ENCODE measurements at regions not wholly inside any gene's neighbourhood (a gene's known extent, or its start where the extent isn't known, plus 50 kb on each side); places are given as distances from the start of the nearest gene placed in this dataset.

DNA sequence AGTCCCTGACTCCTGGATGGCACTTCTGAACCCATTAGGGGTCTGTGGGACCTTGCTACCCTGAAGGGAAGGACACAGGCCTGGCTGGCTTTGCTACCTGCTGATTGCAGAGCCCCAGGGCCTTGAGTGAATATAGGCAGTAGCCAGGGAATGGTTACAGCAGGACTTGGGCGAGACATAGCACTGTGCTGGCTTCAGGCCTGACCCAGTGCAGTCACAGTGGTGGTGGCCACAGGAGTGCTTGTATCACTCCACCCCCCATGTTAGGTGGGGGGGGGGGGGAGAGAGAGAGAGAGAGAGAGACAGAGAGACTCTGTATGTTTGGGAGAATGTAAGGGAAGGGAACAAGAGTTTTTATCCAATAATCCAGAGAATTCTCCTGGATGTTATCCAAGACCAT is 439.3 kb upstream of the ZNF608 start:
- Histone ChIP-seq H3K36me3 (no peaks in the 10 kb centered on the region), H3K4me1 (no peaks in the 10 kb centered on the region), H3K27ac (no peak overlapping the region), H3K27me3 (ENCODE audit: low read depth) (no peaks in the 10 kb centered on the region), H3K4me3 (no peak overlapping the region), H3K9me3 (no peaks in the 10 kb centered on the region)
- DNase-seq = no peak
- intact Hi-C loops (cut with DNase I) = no loop called here
- TF ChIP-seq, protein P1, sequence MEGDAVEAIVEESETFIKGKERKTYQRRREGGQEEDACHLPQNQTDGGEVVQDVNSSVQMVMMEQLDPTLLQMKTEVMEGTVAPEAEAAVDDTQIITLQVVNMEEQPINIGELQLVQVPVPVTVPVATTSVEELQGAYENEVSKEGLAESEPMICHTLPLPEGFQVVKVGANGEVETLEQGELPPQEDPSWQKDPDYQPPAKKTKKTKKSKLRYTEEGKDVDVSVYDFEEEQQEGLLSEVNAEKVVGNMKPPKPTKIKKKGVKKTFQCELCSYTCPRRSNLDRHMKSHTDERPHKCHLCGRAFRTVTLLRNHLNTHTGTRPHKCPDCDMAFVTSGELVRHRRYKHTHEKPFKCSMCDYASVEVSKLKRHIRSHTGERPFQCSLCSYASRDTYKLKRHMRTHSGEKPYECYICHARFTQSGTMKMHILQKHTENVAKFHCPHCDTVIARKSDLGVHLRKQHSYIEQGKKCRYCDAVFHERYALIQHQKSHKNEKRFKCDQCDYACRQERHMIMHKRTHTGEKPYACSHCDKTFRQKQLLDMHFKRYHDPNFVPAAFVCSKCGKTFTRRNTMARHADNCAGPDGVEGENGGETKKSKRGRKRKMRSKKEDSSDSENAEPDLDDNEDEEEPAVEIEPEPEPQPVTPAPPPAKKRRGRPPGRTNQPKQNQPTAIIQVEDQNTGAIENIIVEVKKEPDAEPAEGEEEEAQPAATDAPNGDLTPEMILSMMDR (IDR thresholded peaks at IDR 0.05) = no peak
- ATAC-seq = no peak

DNA sequence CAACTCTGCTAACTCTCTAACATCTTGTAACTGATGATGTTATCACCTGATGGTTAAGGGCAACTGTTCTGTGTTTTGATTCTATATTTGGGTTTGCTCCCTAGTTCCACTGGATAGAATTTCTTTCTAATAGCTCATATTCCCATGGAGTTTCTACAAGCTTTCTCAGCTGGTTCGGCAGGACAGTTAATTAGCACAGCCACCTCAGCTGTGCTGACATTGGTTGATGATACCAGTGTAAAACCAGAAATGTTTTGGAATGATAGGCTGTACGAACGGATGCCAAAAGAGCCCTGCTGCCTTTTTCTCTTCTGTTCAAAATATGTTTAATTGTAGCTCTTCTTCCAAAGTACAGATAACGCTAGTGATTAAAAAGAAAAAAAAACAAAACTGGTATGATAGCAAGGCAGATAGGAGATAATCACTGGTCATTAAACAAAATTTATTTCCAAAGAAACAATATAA is 440.5 kb upstream of the ZNF608 start:
- ATAC-seq (no peak), DNase-seq (no peak)
- Histone ChIP-seq H3K27ac (no peak overlapping the region), H3K36me3 (no peaks in the 10 kb centered on the region), H3K4me1 (no peaks in the 10 kb centered on the region), H3K27me3 (ENCODE audit: low read depth) (no peaks in the 10 kb centered on the region), H3K4me3 (no peak overlapping the region), H3K9me3 (no peaks in the 10 kb centered on the region)
- intact Hi-C loops (cut with DNase I) = no loop called here
- TF ChIP-seq, protein P1 (IDR thresholded peaks at IDR 0.05) = no peak

DNA sequence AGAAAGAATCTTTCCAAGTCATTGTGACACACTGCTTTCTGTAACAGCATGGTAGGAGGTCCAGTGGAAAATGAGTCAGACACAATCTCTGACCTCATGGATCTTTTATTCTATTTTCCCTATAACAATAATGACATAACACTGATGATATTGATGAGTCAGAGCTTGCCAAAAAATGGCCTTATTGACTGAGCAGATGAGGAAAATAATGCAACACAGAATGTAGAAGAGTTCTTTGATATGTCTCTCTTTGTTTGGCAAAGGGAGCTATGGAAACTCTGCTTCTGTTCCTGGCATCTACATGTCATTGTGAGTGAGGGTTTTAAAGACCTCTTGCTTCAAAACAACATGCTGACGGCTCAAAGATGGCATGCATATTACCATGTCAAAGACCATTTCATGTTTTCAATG is 443.1 kb upstream of the ZNF608 start:
- ATAC-seq = no peak
- Histone ChIP-seq H3K4me1 (no peaks in the 10 kb centered on the region), H3K9me3 (no peaks in the 10 kb centered on the region), H3K4me3 (no peak overlapping the region), H3K27me3 (ENCODE audit: low read depth) (no peaks in the 10 kb centered on the region), H3K27ac (no peak overlapping the region), H3K36me3 (no peaks in the 10 kb centered on the region)
- DNase-seq = no peak
- TF ChIP-seq, protein P1 (IDR thresholded peaks at IDR 0.05) = no peak
- intact Hi-C loops (cut with DNase I) = no loop called here

DNA sequence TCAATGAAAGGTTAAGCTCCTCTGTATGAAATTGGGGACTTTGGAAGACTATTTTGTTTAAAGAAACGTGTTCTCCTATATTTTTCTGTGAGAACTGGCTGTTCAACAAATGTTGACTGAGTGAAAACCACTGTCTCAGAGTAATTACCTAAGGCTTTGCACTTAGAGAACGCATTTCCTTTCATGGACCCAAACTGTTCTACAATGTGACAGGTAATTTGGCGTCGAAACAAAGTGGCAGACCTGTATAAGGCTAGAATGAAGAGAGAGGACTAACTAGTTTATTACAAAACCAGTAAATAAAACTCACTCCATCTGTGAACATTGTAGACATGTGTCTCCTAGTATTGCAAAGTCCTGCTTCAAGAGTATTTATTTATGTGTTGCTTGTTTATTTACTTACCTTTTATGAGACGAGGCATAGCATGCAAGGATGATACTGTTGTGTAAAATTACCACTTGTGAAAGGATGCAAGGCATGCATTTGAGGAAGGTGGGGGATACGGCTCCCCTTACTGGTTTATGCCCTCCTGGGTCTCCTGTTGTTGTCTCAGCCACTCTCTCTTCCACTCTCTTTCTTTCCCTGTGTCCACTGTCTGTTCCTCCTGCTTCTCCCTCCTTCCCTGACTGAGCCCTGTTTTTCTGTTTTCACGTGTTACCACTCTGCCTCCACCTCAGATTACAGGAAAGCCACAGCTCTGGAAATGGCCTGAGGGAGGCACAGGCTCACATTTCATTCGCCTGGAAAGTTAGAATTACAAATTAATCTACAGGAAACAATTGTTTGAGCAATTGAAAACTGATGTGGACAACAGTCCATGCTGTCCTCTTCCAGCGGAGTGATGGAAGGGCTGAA is 444.0 kb upstream of the ZNF608 start:
- DNase-seq (no peak), ATAC-seq (no peak)
- Histone ChIP-seq H3K27me3 (ENCODE audit: low read depth) (no peaks in the 10 kb centered on the region), H3K4me3 (no peak overlapping the region), H3K27ac (no peak overlapping the region), H3K9me3 (no peaks in the 10 kb centered on the region), H3K4me1 (no peaks in the 10 kb centered on the region), H3K36me3 (no peaks in the 10 kb centered on the region)
- intact Hi-C loops (cut with DNase I) = no loop called here
- TF ChIP-seq, protein P1 (IDR thresholded peaks at IDR 0.05) = no peak

DNA sequence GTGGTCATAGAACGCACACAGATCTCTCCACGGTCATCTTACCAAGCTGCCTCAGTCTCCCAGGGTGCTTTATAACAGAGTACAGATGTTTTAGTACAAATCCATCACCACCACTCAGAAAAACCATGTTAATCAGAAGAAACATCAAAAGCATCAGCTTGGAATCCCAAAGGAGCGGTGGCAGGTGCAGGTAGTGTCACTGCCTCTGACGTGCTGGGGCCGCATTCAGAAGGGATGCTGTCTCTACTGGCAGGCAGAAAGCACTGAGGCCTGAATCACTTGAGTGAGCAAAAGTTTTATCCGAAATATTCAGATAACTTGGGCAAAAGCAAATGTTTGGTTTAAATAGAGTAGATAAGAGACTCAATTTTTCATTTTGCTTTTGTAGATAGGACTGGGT is 448.4 kb upstream of the ZNF608 start:
- Histone ChIP-seq H3K9me3 (no peaks in the 10 kb centered on the region), H3K36me3 (no peaks in the 10 kb centered on the region), H3K27me3 (ENCODE audit: low read depth) (no peaks in the 10 kb centered on the region), H3K27ac (no peak overlapping the region), H3K4me3 (no peak overlapping the region), H3K4me1 (peaks cover 6% of the 10 kb centered on the region)
- TF ChIP-seq, protein P1 (IDR thresholded peaks at IDR 0.05) = no peak
- intact Hi-C loops (cut with DNase I) = no loop called here
- ATAC-seq = no peak
- DNase-seq = no peak
